HepG2 (cell line): ENCODE measurements at regions not wholly inside any gene's neighbourhood (a gene's known extent, or its start where the extent isn't known, plus 50 kb on each side); places are given as distances from the start of the nearest gene placed in this dataset.

Experiments used
- ATAC-seq: fragments of 200-7000 bp; cut with Tn5 transposase; 3 replicates; pipeline ENCODE4 v1.9.1; 2020; ENCODE audit warnings: mild to moderate bottlenecking, moderate library complexity
- BruUV-seq: library from RNA; stranded (reverse); fragments of 400-500 nt; replicated peaks from 2 replicates; lab custom pipeline; 2021; lab: Mats Ljungman, UMichigan
- CTCF ChIA-PET: fragments of 300-600 bp; formaldehyde crosslinking; extraction: SDS; loops from one replicate; lab custom pipeline; 2021; ENCODE audit warnings: low total read pairs, inconsistent platforms, low intra/inter-chr PET ratio; lab: Yijun Ruan, JAX
- POLR2A ChIA-PET: fragments of 350-600 bp; sonication (Branson Sonifier 250); formaldehyde crosslinking; loops from one replicate; lab custom pipeline; 2020; ENCODE audit warnings: antibody characterized with exemption, inconsistent platforms; lab: Yijun Ruan, JAX
- DNase-seq: peaks from one replicate; pipeline ENCODE4 v3.0.0-alpha.2; 2015; ENCODE audit warnings: low spot score
- FAIRE-seq: peaks from 3 replicates; lab custom pipeline; 2011; peaks lifted over from hg19 to GRCh38; lab: Jason Lieb, UNC
- H2AFZ ChIP-seq: one replicate; pipeline ENCODE4 v1.6.1; 2011; ENCODE audit warnings: low read length, inconsistent platforms
- H3K27ac ChIP-seq: fragments of 300-600 bp; 3 replicates; pipeline ENCODE4 v1.8.0; 2011; ENCODE audit warnings: mixed run types, mild to moderate bottlenecking, mixed read lengths, low read length, inconsistent platforms; ENCODE audit not compliant: insufficient read depth; ENCODE audit errors: extremely low read length
- H3K27me3 ChIP-seq, 2 experiments: fragments of 200-600 bp in 1 of 2; 2 replicates in 1 of 2; 3 replicates in 1 of 2; pipeline versions ENCODE4 v1.6.0 to v1.8.0; 2011; ENCODE audit warnings: low read length in 2 of 2, mild to moderate bottlenecking in 2 of 2, moderate library complexity in 2 of 2, inconsistent platforms in 1 of 2; ENCODE audit not compliant: insufficient read depth in 2 of 2, control insufficient read depth in 1 of 2
- H3K36me3 ChIP-seq, 2 experiments: fragments of 200-600 bp in 1 of 2; replicated peaks in 1 of 2; 2 replicates in 1 of 2; 3 replicates in 1 of 2; pipeline versions ENCODE4 v1.5.1 to v1.8.0; 2011; ENCODE audit warnings: low read length in 2 of 2, inconsistent platforms in 1 of 2; ENCODE audit not compliant: insufficient read depth in 2 of 2, control insufficient read depth in 1 of 2
- H3K4me1 ChIP-seq: 2 replicates; pipeline ENCODE4 v1.5.1; 2012; ENCODE audit warnings: low read length, inconsistent platforms; ENCODE audit not compliant: insufficient read depth
- H3K4me2 ChIP-seq: 2 replicates; pipeline ENCODE4 v1.6.0; 2011; ENCODE audit warnings: low read depth, low read length, inconsistent platforms
- H3K4me3 ChIP-seq, 3 experiments: fragments of 200-600 bp in 1 of 3; sonication (generic), shearing (Covaris generic) in 1 of 3; replicated peaks in 1 of 3; 2 replicates each; pipeline ENCODE4 v1.5.1; 2011 to 2016; ENCODE audit warnings: low read length in 3 of 3, inconsistent platforms in 2 of 3, low read depth in 2 of 3, mild to moderate bottlenecking in 2 of 3, control low read depth in 1 of 3, mixed read lengths in 1 of 3; ENCODE audit not compliant: insufficient read depth in 1 of 3
- H3K79me2 ChIP-seq: one replicate; pipeline ENCODE4 v1.6.1; 2011; ENCODE audit warnings: low read length, inconsistent platforms; ENCODE audit not compliant: insufficient read depth
- H3K9ac ChIP-seq: 2 replicates; pipeline ENCODE4 v1.6.0; 2011; ENCODE audit warnings: mild to moderate bottlenecking, low read depth, low read length, inconsistent platforms; ENCODE audit not compliant: insufficient read depth
- H3K9me3 ChIP-seq: 2 replicates; pipeline ENCODE4 v1.5.1; 2012; ENCODE audit warnings: mild to moderate bottlenecking, low read length
- H4K20me1 ChIP-seq: 2 replicates; pipeline ENCODE4 v1.6.0; 2011; ENCODE audit warnings: inconsistent platforms, mild to moderate bottlenecking, low read length, moderate library complexity; ENCODE audit not compliant: insufficient read depth
- ATF7 ChIP-seq, 2 experiments: fragments of 450-650 bp in 1 of 2; sonication (generic) in 1 of 2; formaldehyde crosslinking in 1 of 2; IDR thresholded peaks; 2 replicates each; pipeline versions ENCODE4 v1.4.0 to v1.6.1; 2016 to 2020; ENCODE audit warnings: antibody characterized with exemption in 1 of 2, mild to moderate bottlenecking in 1 of 2, missing genetic modification reagents in 1 of 2
- FOXA3 ChIP-seq: IDR thresholded peaks from 2 replicates; pipeline ENCODE4 v1.6.1; 2016; ENCODE audit warnings: missing genetic modification reagents, missing compliant biosample characterization
- PHF5A ChIP-seq: IDR thresholded peaks from one replicate; pipeline ENCODE4 v1.6.1; 2018; ENCODE audit warnings: low read depth, missing genetic modification reagents; ENCODE audit not compliant: unreplicated experiment
- POLR2AphosphoS5 ChIP-seq: IDR thresholded peaks from 2 replicates; pipeline ENCODE4 v1.6.1; 2012; ENCODE audit warnings: low read depth, low read length
- TARDBP ChIP-seq: sonication (generic); formaldehyde crosslinking; IDR thresholded peaks from 2 replicates; pipeline ENCODE4 v1.8.0; 2022; ENCODE audit warnings: mild to moderate bottlenecking, missing genetic modification reagents
- ZMYM4 ChIP-seq: sonication (generic); formaldehyde crosslinking; IDR thresholded peaks from 2 replicates; pipeline ENCODE4 v1.8.1; 2023; ENCODE audit warnings: mild to moderate bottlenecking, missing genetic modification reagents
- ZNF441 ChIP-seq: sonication (generic); formaldehyde crosslinking; IDR thresholded peaks from 2 replicates; pipeline ENCODE4 v1.7.0; 2021; ENCODE audit warnings: missing genetic modification reagents, borderline replicate concordance
- WGBS: methylation state at CpG from one replicate; pipeline ENCODE4 v1.1.6; 2017; ENCODE audit warnings: low lambda C conversion rate; 5-methylcytosine and 5-hydroxymethylcytosine counted together
- in situ Hi-C: cut with HindIII; loops from 2 replicates; pipeline ENCODE4 v1.10.0; 2017; ENCODE audit warnings: low pct_unique_long_range_greater_than_20kb; ENCODE audit not compliant: extremely low pct_ligation_motif_present
- intact Hi-C: fragments of 100-400 bp; cut with micrococcal nuclease; formaldehyde crosslinking; loops from one replicate; pipeline ENCODE4 v1.10.0; 2022; ENCODE audit not compliant: unreplicated experiment
- TF ChIP-seq, protein P1 (sequence below): sonication (generic); formaldehyde crosslinking; IDR thresholded peaks from 2 replicates; pipeline ENCODE4 v1.5.0; 2020; ENCODE audit warnings: mild to moderate bottlenecking, missing genetic modification reagents
- TF ChIP-seq, protein P2 (sequence below), 2 experiments: fragments of 450-650 bp in 1 of 2; sonication (generic) in 1 of 2; formaldehyde crosslinking; IDR thresholded peaks; 2 replicates each; pipeline versions ENCODE4 v1.5.0 to v1.8.0; 2020 to 2022; ENCODE audit warnings: mild to moderate bottlenecking in 1 of 2, missing genetic modification reagents in 1 of 2
- TF ChIP-seq, protein P3 (sequence below): sonication (generic); formaldehyde crosslinking; IDR thresholded peaks from 2 replicates; pipeline ENCODE4 v1.4.0; 2020; ENCODE audit warnings: missing genetic modification reagents, low read depth, mild to moderate bottlenecking, borderline replicate concordance

DNA sequence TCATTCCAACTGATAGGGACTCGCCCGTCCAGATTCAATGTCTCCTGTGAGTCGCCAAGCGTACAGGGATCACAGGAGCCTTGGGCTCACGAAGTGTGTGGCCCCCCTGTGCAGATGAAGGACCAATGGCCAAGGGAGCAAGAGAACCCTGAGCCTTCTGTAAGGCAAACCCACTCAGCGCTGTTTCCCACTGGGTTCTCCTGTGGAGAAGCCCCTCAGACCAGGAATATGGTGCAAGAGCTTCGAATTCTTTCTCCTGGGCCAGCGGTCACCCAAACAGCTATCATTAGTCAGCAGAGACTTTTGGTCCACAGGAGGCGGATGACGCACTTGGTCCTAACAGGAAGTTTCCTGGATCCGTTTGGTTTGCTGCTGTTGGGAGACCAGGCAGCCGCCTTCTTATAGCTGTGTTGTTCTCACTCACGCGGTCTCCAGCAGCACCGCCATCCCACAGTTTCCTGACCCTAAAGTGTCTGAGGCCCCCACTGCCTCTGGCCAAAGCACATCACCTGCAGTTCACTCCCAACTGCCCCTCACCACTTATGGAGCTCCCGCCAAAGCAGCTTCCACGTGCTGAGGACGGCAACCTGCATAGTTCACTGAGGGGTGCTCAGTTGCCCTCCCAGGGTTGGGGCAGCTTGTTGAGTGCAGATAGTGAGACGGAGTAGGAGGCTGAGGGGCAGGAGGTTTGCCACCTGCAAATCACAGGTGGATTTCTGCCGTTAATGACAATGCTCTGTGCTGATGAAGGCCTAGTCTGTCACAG lies 268.6 kb downstream of the ERMARD start:
- H2AFZ ChIP-seq, result no peak overlapping the region
- H3K9ac ChIP-seq, result no peak overlapping the region
- DNase-seq (no peak), ATAC-seq (no peak), FAIRE-seq (no peak)
- in situ Hi-C loops, result no loop called here
- 49% methylated on average over 20 of the region's 20 CpGs for WGBS
- H3K27ac ChIP-seq, result no peak overlapping the region
- intact Hi-C loops, result no loop called here
- H3K27me3 ChIP-seq, result peaks cover 0 to 23% of the 10 kb centered on the region in 2 experiments; a peak in 4 of 5 replicates
- no peaks in the 10 kb centered on the region for H3K36me3 ChIP-seq
- H3K4me3 ChIP-seq, result no peak overlapping the region
- no peaks in the 10 kb centered on the region for H4K20me1 ChIP-seq
- no peaks in the 10 kb centered on the region for H3K4me1 ChIP-seq
- H3K4me2 ChIP-seq, result no peak overlapping the region
- CTCF ChIA-PET, result no interaction called here
- no peaks in the 10 kb centered on the region for H3K9me3 ChIP-seq
- no TSS peak for BruUV-seq
- POLR2A ChIA-PET, result no interaction called here
- no peaks in the 10 kb centered on the region for H3K79me2 ChIP-seq
- TF ChIP-seq POLR2AphosphoS5 (no peak), ZMYM4 (no peak), PHF5A (no peak), ATF7 (IDR thresholded peaks at IDR 0.05) (no peak), ATF7 (CRISPR knock-in tag; IDR thresholded peaks at IDR 0.05) (no peak), ZNF441 (CRISPR knock-in tag) (no peak), FOXA3 (CRISPR knock-in tag) (no peak), TARDBP (CRISPR knock-in tag) (no peak)
- TF ChIP-seq, protein P1, sequence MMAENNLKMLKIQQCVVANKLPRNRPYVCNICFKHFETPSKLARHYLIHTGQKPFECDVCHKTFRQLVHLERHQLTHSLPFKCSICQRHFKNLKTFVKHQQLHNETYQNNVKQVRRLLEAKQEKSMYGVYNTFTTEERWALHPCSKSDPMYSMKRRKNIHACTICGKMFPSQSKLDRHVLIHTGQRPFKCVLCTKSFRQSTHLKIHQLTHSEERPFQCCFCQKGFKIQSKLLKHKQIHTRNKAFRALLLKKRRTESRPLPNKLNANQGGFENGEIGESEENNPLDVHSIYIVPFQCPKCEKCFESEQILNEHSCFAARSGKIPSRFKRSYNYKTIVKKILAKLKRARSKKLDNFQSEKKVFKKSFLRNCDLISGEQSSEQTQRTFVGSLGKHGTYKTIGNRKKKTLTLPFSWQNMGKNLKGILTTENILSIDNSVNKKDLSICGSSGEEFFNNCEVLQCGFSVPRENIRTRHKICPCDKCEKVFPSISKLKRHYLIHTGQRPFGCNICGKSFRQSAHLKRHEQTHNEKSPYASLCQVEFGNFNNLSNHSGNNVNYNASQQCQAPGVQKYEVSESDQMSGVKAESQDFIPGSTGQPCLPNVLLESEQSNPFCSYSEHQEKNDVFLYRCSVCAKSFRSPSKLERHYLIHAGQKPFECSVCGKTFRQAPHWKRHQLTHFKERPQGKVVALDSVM (CRISPR knock-in tag), result no peak
- TF ChIP-seq, protein P2, sequence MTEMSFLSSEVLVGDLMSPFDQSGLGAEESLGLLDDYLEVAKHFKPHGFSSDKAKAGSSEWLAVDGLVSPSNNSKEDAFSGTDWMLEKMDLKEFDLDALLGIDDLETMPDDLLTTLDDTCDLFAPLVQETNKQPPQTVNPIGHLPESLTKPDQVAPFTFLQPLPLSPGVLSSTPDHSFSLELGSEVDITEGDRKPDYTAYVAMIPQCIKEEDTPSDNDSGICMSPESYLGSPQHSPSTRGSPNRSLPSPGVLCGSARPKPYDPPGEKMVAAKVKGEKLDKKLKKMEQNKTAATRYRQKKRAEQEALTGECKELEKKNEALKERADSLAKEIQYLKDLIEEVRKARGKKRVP (CRISPR knock-in tag; IDR thresholded peaks at IDR 0.05), result no peak
- TF ChIP-seq, protein P3, sequence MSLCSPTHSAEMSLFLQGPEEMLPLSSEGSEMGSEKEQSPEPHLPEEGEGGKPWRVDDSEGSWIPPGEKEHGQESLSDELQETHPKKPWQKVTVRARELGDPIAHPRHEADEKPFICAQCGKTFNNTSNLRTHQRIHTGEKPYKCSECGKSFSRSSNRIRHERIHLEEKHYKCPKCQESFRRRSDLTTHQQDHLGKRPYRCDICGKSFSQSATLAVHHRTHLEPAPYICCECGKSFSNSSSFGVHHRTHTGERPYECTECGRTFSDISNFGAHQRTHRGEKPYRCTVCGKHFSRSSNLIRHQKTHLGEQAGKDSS (CRISPR knock-in tag), result no peak
